OCI-LY3 (cell line): ENCODE measurements at regions not wholly inside any gene's neighbourhood (a gene's known extent, or its start where the extent isn't known, plus 50 kb on each side); places are given as distances from the start of the nearest gene placed in this dataset.
A peak's percentile ranks its signal among the peaks of the same experiment; 100 is the strongest.

ENCODE experiments used
- H2AFZ ChIP-seq: fragments of 200-600, 300-600 bp; shearing (Covaris generic); 2 replicates; pipeline ENCODE4 v1.6.0; 2014; ENCODE audit warnings: antibody characterized with exemption, low read depth, low read length
- H3K27ac ChIP-seq: fragments of 200-600, 300-600 bp; sonication (generic); 2 replicates; pipeline ENCODE4 v1.5.1; 2014; ENCODE audit warnings: mild to moderate bottlenecking, low read length, moderate library complexity, mixed read lengths
- H3K27me3 ChIP-seq: fragments of 200-600, 300-600 bp; sonication (generic); 2 replicates; pipeline ENCODE4 v1.6.1; 2014; ENCODE audit warnings: low read depth, low read length, mixed read lengths
- H3K36me3 ChIP-seq: fragments of 200-600, 300-600 bp; sonication (generic); replicated peaks from 2 replicates; pipeline ENCODE3; 2014; ENCODE audit warnings: low read depth, low read length, mixed read lengths
- H3K4me1 ChIP-seq: fragments of 300-600, 200-600 bp; sonication (generic); 2 replicates; pipeline ENCODE4 v1.6.1; 2014; ENCODE audit warnings: low read length, mixed read lengths
- H3K4me2 ChIP-seq: fragments of 200-600, 300-600 bp; sonication (generic); 2 replicates; pipeline ENCODE4 v1.6.1; 2014; ENCODE audit warnings: low read length, mixed read lengths
- H3K4me3 ChIP-seq: fragments of 300-600, 200-600 bp; sonication (generic); 2 replicates; pipeline ENCODE4 v1.5.1; 2014; ENCODE audit warnings: antibody characterized with exemption, mild to moderate bottlenecking, low read length, moderate library complexity
- H3K79me2 ChIP-seq: fragments of 300-600, 200-600 bp; shearing (Covaris generic); 2 replicates; pipeline ENCODE4 v1.6.1; 2014; ENCODE audit warnings: mild to moderate bottlenecking, low read length, mixed read lengths
- H3K9ac ChIP-seq: fragments of 300-600, 200-600 bp; shearing (Covaris generic); 2 replicates; pipeline ENCODE4 v1.6.0; 2014; ENCODE audit warnings: mild to moderate bottlenecking, low read length, moderate library complexity
- H3K9me3 ChIP-seq: fragments of 200-600, 300-600 bp; shearing (Covaris generic); 2 replicates; pipeline ENCODE4 v1.6.1; 2014; ENCODE audit warnings: low read length, mixed read lengths; ENCODE audit not compliant: insufficient read depth
- H4K20me1 ChIP-seq: fragments of 200-600, 300-600 bp; sonication (generic); 2 replicates; pipeline ENCODE4 v1.6.1; 2016; ENCODE audit warnings: low read length, mixed read lengths; ENCODE audit not compliant: insufficient read depth
- CTCF ChIP-seq: fragments of 200-600, 300-600 bp; sonication (generic); IDR thresholded peaks from 2 replicates; pipeline ENCODE4 v1.5.1; 2014; ENCODE audit warnings: antibody characterized with exemption, low read length, low read depth
- EZH2phosphoT487 ChIP-seq: fragments of 200-600 bp; shearing (Covaris generic); IDR thresholded peaks from 2 replicates; pipeline ENCODE4 v1.6.1; 2018; ENCODE audit warnings: antibody characterized with exemption, mixed run types, low read depth

DNA sequence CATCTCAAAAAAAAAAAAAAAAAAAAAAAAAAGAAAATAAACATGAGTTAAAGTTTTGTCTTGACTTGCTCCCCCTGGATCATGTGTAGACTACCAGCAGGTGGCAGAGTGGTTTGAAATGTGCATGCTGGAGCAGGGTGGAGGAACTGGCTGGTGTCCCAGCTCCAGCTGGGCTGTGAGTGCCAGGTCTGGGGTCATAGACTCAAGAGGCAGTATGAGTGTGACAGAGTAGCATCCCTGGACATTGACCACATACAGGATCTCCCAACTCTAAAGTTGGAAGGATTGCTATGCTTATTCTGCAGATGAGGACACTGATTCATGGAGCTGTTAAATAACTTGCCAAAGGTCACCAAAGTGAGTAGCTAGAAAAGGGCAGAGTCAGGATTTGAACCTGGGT is 198.0 kb upstream of the MPHOSPH6 start:
- Histone ChIP-seq H3K27ac (no peak overlapping the region), H4K20me1 (no peaks in the 10 kb centered on the region), H3K27me3 (peaks cover 4% of the 10 kb centered on the region; the same call in 1 of the 2 replicates), H3K4me3 (no peak overlapping the region), H3K9me3 (no peaks in the 10 kb centered on the region), H3K9ac (no peak overlapping the region), H3K4me2 (no peak overlapping the region), H2AFZ (no peak overlapping the region), H3K4me1 (no peaks in the 10 kb centered on the region), H3K79me2 (no peaks in the 10 kb centered on the region), H3K36me3 (no peaks in the 10 kb centered on the region)
- TF ChIP-seq EZH2phosphoT487, result no peak
- TF ChIP-seq CTCF, result 0 out of 2 replicates have a peak, but pooled peaks have one; percentile 19

DNA sequence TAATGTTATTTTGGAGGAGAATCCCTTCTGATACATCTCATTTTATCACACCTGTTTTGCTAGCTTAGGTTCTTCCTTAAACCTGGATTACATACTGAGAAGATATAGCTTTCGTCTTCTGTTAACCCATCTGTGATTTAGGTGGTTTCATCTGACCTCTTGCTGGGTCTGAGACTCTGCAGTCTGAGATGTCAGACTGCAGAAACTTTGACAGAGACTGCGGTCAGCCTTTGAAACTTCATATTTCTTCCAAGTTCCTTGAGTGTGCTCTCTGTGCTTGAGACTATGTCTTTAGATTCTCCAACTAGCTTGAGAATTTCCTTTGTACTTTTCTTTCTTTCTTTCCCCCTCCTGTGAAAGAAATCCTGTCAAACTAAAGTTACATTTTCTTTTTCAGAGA is 196.4 kb upstream of the MPHOSPH6 start:
- no peaks in the 10 kb centered on the region for H4K20me1 ChIP-seq
- H3K27ac ChIP-seq, result no peak overlapping the region
- H3K79me2 ChIP-seq, result no peaks in the 10 kb centered on the region
- H3K4me2 ChIP-seq, result no peak overlapping the region
- TF ChIP-seq EZH2phosphoT487, result no peak
- no peak for TF ChIP-seq CTCF
- H3K36me3 ChIP-seq, result no peaks in the 10 kb centered on the region
- H2AFZ ChIP-seq, result no peak overlapping the region
- no peaks in the 10 kb centered on the region for H3K4me1 ChIP-seq
- H3K9ac ChIP-seq, result no peak overlapping the region
- H3K4me3 ChIP-seq, result no peak overlapping the region
- no peaks in the 10 kb centered on the region for H3K9me3 ChIP-seq
- H3K27me3 ChIP-seq, result peaks cover 10% of the 10 kb centered on the region

GRCh38 chr16:82364690-82365089 is 194.7 kb upstream of the MPHOSPH6 start:
- Histone ChIP-seq H3K4me2 (no peak overlapping the region), H4K20me1 (no peaks in the 10 kb centered on the region), H3K9me3 (no peaks in the 10 kb centered on the region), H3K9ac (no peak overlapping the region), H3K27ac (no peak overlapping the region), H3K79me2 (no peaks in the 10 kb centered on the region), H3K27me3 (peaks cover 19% of the 10 kb centered on the region), H2AFZ (no peak overlapping the region), H3K4me3 (no peak overlapping the region), H3K4me1 (no peaks in the 10 kb centered on the region), H3K36me3 (no peaks in the 10 kb centered on the region)
- no peak for TF ChIP-seq CTCF
- no peak for TF ChIP-seq EZH2phosphoT487

DNA sequence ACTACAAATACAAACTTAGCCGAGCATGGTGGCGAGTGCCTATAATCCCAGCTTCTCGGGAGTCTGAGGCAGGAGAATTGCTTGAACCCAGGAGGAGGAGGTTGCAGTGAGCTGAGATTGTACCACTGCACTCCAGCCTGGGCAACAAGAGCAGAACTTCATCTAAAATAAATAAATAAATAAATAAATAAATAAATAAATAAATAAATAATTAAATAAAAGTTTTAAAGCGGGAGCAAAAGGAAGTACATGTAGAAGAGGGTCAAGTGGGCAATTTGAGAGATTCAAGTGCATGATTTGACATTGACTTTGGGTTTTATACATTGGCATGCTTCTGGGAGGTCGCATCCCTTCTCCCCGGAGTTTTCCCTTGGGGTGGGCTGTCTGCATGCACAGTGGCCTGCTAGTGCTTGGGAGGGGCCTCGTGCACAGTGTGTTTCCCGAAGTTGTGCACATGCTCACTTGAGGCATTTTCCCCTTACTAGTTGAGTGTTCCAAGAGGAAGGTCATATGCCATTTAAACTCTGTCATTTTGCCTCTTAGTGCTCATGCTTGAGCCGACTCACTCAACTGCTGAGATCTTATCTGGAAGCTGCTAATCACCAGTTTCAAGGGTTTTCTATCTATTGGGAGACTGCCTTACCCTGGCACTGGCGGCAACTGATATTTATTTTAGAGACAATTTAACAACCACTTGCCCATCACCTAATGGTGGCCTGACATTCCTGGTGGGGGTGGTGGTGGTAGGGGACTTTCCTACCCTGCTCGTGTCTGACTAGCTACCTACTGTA is 193.2 kb upstream of the MPHOSPH6 start:
- H3K27ac ChIP-seq, result no peak overlapping the region
- no peak overlapping the region for H3K9ac ChIP-seq
- H3K9me3 ChIP-seq, result no peaks in the 10 kb centered on the region
- H3K4me1 ChIP-seq, result no peaks in the 10 kb centered on the region
- no peaks in the 10 kb centered on the region for H3K79me2 ChIP-seq
- H4K20me1 ChIP-seq, result no peaks in the 10 kb centered on the region
- H3K4me2 ChIP-seq, result no peak overlapping the region
- H2AFZ ChIP-seq, result no peak overlapping the region
- no peak overlapping the region for H3K4me3 ChIP-seq
- no peaks in the 10 kb centered on the region for H3K36me3 ChIP-seq
- TF ChIP-seq CTCF (no peak), EZH2phosphoT487 (no peak)
- H3K27me3 ChIP-seq, result peaks cover 19% of the 10 kb centered on the region
